Parathyroid adenoma (tissue), 2 donors: ENCODE measurements at regions not wholly inside any gene's neighbourhood (a gene's known extent, or its start where the extent isn't known, plus 50 kb on each side); places are given as distances from the start of the nearest gene placed in this dataset.

Source experiments
- H2AFZ ChIP-seq: fragments of 300-600 bp; sonication (generic); one replicate; pipeline ENCODE4 v1.7.0; 2017; ENCODE audit warnings: antibody characterized with exemption, mild to moderate bottlenecking
- H3K27ac ChIP-seq: fragments of 300-600 bp; sonication (generic); one replicate; pipeline ENCODE4 v1.7.0; 2017
- H3K27me3 ChIP-seq: fragments of 300-600 bp; sonication (generic); one replicate; pipeline ENCODE4 v1.7.0; 2017; ENCODE audit warnings: low read length; ENCODE audit not compliant: control insufficient read depth, insufficient read depth
- H3K36me3 ChIP-seq: fragments of 300-600 bp; sonication (generic); one replicate; pipeline ENCODE4 v1.7.0; 2017; ENCODE audit warnings: low read length; ENCODE audit not compliant: control insufficient read depth, insufficient read depth
- H3K4me1 ChIP-seq: fragments of 300-600 bp; sonication (generic); one replicate; pipeline ENCODE4 v1.7.0; 2017; ENCODE audit warnings: control low read depth
- H3K4me2 ChIP-seq: fragments of 300-600 bp; sonication (generic); one replicate; pipeline ENCODE4 v1.7.0; 2017; ENCODE audit warnings: low read length
- H3K4me3 ChIP-seq: fragments of 300-600 bp; sonication (generic); one replicate; pipeline ENCODE4 v1.7.0; 2017; ENCODE audit warnings: low read depth, low read length
- H3K79me2 ChIP-seq: fragments of 300-600 bp; sonication (generic); one replicate; pipeline ENCODE4 v1.7.0; 2017; ENCODE audit warnings: control low read depth
- H3K9ac ChIP-seq: fragments of 300-600 bp; sonication (generic); one replicate; pipeline ENCODE4 v1.7.0; 2017; ENCODE audit warnings: mild to moderate bottlenecking
- H3K9me3 ChIP-seq: fragments of 300-600 bp; sonication (generic); one replicate; pipeline ENCODE4 v1.7.0; 2017; ENCODE audit warnings: low read length; ENCODE audit not compliant: control insufficient read depth
- TF ChIP-seq, protein P1 (sequence below): fragments of 300-600 bp; sonication (generic); IDR thresholded peaks from one replicate; pipeline ENCODE4 v1.7.0; 2017; ENCODE audit warnings: antibody characterized with exemption, mild to moderate bottlenecking
- donor health status: primary hyperparathyroidism.

GRCh38 chr7:15049157-15049556, 146.6 kb upstream of the DGKB start:
- no peaks in the 10 kb centered on the region for H3K4me1 ChIP-seq
- TF ChIP-seq, protein P1, sequence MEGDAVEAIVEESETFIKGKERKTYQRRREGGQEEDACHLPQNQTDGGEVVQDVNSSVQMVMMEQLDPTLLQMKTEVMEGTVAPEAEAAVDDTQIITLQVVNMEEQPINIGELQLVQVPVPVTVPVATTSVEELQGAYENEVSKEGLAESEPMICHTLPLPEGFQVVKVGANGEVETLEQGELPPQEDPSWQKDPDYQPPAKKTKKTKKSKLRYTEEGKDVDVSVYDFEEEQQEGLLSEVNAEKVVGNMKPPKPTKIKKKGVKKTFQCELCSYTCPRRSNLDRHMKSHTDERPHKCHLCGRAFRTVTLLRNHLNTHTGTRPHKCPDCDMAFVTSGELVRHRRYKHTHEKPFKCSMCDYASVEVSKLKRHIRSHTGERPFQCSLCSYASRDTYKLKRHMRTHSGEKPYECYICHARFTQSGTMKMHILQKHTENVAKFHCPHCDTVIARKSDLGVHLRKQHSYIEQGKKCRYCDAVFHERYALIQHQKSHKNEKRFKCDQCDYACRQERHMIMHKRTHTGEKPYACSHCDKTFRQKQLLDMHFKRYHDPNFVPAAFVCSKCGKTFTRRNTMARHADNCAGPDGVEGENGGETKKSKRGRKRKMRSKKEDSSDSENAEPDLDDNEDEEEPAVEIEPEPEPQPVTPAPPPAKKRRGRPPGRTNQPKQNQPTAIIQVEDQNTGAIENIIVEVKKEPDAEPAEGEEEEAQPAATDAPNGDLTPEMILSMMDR = no peak
- H3K36me3 ChIP-seq = no peaks in the 10 kb centered on the region
- no peak overlapping the region for H3K4me3 ChIP-seq
- H3K9me3 ChIP-seq = no peaks in the 10 kb centered on the region
- H3K9ac ChIP-seq = no peak overlapping the region
- H3K27ac ChIP-seq = no peak overlapping the region
- no peak overlapping the region for H3K4me2 ChIP-seq
- H3K79me2 ChIP-seq = no peaks in the 10 kb centered on the region
- H2AFZ ChIP-seq = no peak overlapping the region
- no peaks in the 10 kb centered on the region for H3K27me3 ChIP-seq

DNA sequence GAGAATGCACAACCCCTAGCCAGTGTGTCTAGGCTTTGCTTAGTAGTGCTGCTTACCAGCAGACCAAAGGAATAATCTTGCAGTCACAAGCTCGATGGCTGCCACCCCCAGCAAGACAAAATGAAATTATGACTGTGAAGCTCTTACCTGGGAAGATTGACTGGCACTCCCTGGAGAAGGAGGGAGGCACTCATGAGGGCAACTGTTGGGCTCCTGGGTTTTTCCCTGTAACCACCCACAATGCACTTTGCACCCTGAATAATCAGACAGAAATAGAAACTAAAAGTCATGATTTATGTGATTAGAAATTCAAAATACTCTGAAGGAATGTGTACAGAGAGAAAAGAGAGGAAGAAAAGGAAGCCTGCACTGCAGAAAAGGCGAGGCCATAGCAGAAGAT, 144.3 kb upstream of the DGKB start:
- TF ChIP-seq, protein P1 = no peak
- Histone ChIP-seq H3K4me1 (no peaks in the 10 kb centered on the region), H3K4me2 (no peak overlapping the region), H3K4me3 (no peak overlapping the region), H3K36me3 (no peaks in the 10 kb centered on the region), H3K27me3 (no peaks in the 10 kb centered on the region), H3K9me3 (no peaks in the 10 kb centered on the region), H3K27ac (no peak overlapping the region), H2AFZ (no peak overlapping the region), H3K9ac (no peak overlapping the region), H3K79me2 (no peaks in the 10 kb centered on the region)

DNA sequence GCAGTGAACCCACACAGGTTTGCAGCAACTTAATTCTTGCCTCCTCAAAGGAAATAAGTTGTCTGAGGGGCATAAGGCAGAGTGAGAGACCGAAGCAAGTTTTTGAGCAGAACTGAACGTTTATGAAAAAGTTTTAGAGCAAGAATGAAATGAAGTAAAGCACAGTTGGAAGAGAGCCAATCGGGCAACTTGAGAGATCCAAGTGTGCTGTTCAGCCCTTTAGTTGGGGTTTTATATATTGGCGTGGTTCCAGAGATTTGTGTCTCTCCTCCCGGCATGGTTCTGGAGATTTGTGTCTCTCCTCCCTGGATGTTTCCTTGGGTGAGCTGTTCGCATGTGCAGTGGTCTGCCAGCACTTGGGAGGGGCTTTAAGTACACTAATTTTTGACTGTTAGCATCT, 141.4 kb upstream of the DGKB start:
- no peak overlapping the region for H3K27ac ChIP-seq
- H3K36me3 ChIP-seq = no peaks in the 10 kb centered on the region
- TF ChIP-seq, protein P1 = no peak
- H3K79me2 ChIP-seq = no peaks in the 10 kb centered on the region
- H3K4me3 ChIP-seq = no peak overlapping the region
- no peak overlapping the region for H2AFZ ChIP-seq
- H3K4me2 ChIP-seq = no peak overlapping the region
- H3K9ac ChIP-seq = no peak overlapping the region
- no peaks in the 10 kb centered on the region for H3K27me3 ChIP-seq
- H3K4me1 ChIP-seq = no peaks in the 10 kb centered on the region
- no peaks in the 10 kb centered on the region for H3K9me3 ChIP-seq

GRCh38 chr7:15042285-15043065, 139.9 kb upstream of the DGKB start:
- Histone ChIP-seq H3K4me3 (no peak overlapping the region), H3K27ac (no peak overlapping the region), H3K27me3 (no peaks in the 10 kb centered on the region), H3K9ac (no peak overlapping the region), H2AFZ (no peak overlapping the region), H3K9me3 (no peaks in the 10 kb centered on the region), H3K36me3 (no peaks in the 10 kb centered on the region), H3K4me2 (no peak overlapping the region), H3K4me1 (no peaks in the 10 kb centered on the region), H3K79me2 (no peaks in the 10 kb centered on the region)
- TF ChIP-seq, protein P1 = no peak

GRCh38 chr7:15041226-15041625, 138.7 kb upstream of the DGKB start:
- H2AFZ ChIP-seq = no peak overlapping the region
- H3K4me2 ChIP-seq = no peak overlapping the region
- H3K4me1 ChIP-seq = no peaks in the 10 kb centered on the region
- H3K9me3 ChIP-seq = no peaks in the 10 kb centered on the region
- no peaks in the 10 kb centered on the region for H3K36me3 ChIP-seq
- H3K4me3 ChIP-seq = no peak overlapping the region
- no peak overlapping the region for H3K27ac ChIP-seq
- no peaks in the 10 kb centered on the region for H3K27me3 ChIP-seq
- TF ChIP-seq, protein P1 = no peak
- no peaks in the 10 kb centered on the region for H3K79me2 ChIP-seq
- no peak overlapping the region for H3K9ac ChIP-seq
